A673 (cell line): ENCODE measurements at regions not wholly inside any gene's neighbourhood (a gene's known extent, or its start where the extent isn't known, plus 50 kb on each side); places are given as distances from the start of the nearest gene placed in this dataset.

Experiments
- BruUV-seq: library from RNA; stranded (reverse); fragments of 400-500 nt; replicated peaks from 2 replicates; lab custom pipeline; 2021; lab: Mats Ljungman, UMichigan
- CTCF ChIA-PET: fragments of 300-600 bp; sonication (Branson Sonifier 250); formaldehyde crosslinking; loops from one replicate; lab custom pipeline; 2022; ENCODE audit warnings: antibody characterized with exemption; lab: Charles Lee
- POLR2A ChIA-PET: fragments of 300-600 bp; sonication (Branson Sonifier 250); formaldehyde crosslinking; loops from one replicate; lab custom pipeline; 2022; ENCODE audit warnings: antibody characterized with exemption; ENCODE audit not compliant: low non-redundant PET; lab: Charles Lee
- DNase-seq: peaks from one replicate; pipeline ENCODE4 v3.0.0-alpha.2; 2015; ENCODE audit warnings: low spot score
- H3K27ac ChIP-seq: fragments of 200-600 bp; sonication (generic); 2 replicates; pipeline ENCODE4 v1.5.1; 2016; ENCODE audit warnings: mixed run types, low read depth, mild to moderate bottlenecking, mixed read lengths, antibody characterized with exemption, low read length; ENCODE audit not compliant: poor library complexity, severe bottlenecking
- H3K27me3 ChIP-seq: fragments of 200-600 bp; sonication (generic); replicated peaks from 2 replicates; pipeline ENCODE4 v1.6.1; 2017; ENCODE audit warnings: mixed run types, low read depth, mild to moderate bottlenecking, mixed read lengths, antibody characterized with exemption, low read length; ENCODE audit not compliant: insufficient read depth, poor library complexity
- H3K36me3 ChIP-seq: fragments of 200-600 bp; sonication (generic); 2 replicates; pipeline ENCODE4 v1.6.1; 2016; ENCODE audit warnings: mixed run types, mild to moderate bottlenecking, mixed read lengths, antibody characterized with exemption, low read length; ENCODE audit not compliant: insufficient read depth, poor library complexity, severe bottlenecking
- H3K4me1 ChIP-seq: fragments of 200-600 bp; sonication (generic); 2 replicates; pipeline ENCODE4 v1.6.1; 2017; ENCODE audit warnings: mixed run types, mild to moderate bottlenecking, mixed read lengths, antibody characterized with exemption, low read length; ENCODE audit not compliant: insufficient read depth, poor library complexity, severe bottlenecking
- H3K4me3 ChIP-seq: fragments of 200-600 bp; sonication (generic); 2 replicates; pipeline ENCODE4 v1.5.1; 2016; ENCODE audit warnings: low read depth, mixed run types, mild to moderate bottlenecking, mixed read lengths, low read length; ENCODE audit not compliant: poor library complexity, severe bottlenecking
- H3K9me3 ChIP-seq: fragments of 200-600 bp; sonication (generic); 2 replicates; pipeline ENCODE4 v1.6.1; 2016; ENCODE audit warnings: mixed run types, low read depth, mild to moderate bottlenecking, mixed read lengths, antibody characterized with exemption, low read length; ENCODE audit not compliant: poor library complexity, severe bottlenecking
- CTCF ChIP-seq: fragments of 300-800, 200-600 bp; sonication (generic); conservative IDR thresholded peaks from 2 replicates; pipeline ENCODE4 v1.5.1; 2017; ENCODE audit warnings: low read depth, mild to moderate bottlenecking, antibody characterized with exemption, low read length, moderate library complexity, mixed read lengths
- EZH2 ChIP-seq: fragments of 200-600 bp; sonication (generic); IDR thresholded peaks from 2 replicates; pipeline ENCODE4 v1.6.1; 2017; ENCODE audit warnings: borderline replicate concordance, low read depth, mild to moderate bottlenecking, mixed read lengths, antibody characterized with exemption, low read length; ENCODE audit not compliant: poor library complexity, severe bottlenecking
- intact Hi-C: fragments of 100-400 bp; cut with micrococcal nuclease; formaldehyde crosslinking; loops from one replicate; pipeline ENCODE4 v1.10.0; 2022; ENCODE audit not compliant: unreplicated experiment

DNA sequence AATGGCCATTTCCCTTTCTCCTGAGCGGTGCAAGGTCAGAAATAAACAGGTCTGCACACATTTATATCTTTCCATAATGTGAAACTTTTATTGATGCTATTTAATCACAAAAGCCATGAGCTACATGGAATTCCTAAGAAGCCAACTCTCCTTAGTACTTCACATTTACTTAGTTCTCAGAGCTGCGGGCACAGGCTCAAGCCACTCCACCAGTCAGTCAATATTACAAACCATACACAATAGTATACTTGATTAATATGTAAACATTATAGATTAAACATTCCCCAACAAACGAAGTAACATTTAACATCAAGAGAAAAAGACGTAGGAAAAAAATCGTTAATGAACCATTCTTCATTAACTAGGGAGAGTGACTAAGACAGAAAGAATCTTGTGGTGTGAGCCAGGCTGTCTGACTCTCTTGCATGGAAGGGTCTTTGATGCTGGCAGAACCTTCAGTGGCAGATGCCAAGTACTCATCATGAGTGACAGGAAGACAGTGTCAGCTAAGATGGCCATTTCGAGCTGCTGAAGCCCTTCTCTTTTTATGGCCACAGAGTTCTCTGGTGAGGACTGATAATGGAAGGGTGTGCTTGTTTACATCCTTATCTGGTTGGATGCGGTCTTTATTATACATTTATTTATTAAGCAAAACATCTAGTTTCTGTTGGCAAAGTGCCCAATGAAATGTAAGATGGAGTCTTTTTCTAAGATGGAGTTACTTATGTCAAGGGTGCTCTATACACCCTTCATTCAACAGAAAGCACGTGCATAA lies 115.5 kb upstream of the TUT7 start:
- Histone ChIP-seq H3K27ac (no peak overlapping the region), H3K27me3 (no peaks in the 10 kb centered on the region), H3K4me1 (no peaks in the 10 kb centered on the region), H3K4me3 (no peak overlapping the region), H3K36me3 (no peaks in the 10 kb centered on the region), H3K9me3 (no peaks in the 10 kb centered on the region)
- intact Hi-C loops, result no loop called here
- ChIA-PET POLR2A (no interaction called here), CTCF (no interaction called here)
- DNase-seq, result no peak
- no TSS peak for BruUV-seq
- TF ChIP-seq EZH2 (no peak), CTCF (no peak)

DNA sequence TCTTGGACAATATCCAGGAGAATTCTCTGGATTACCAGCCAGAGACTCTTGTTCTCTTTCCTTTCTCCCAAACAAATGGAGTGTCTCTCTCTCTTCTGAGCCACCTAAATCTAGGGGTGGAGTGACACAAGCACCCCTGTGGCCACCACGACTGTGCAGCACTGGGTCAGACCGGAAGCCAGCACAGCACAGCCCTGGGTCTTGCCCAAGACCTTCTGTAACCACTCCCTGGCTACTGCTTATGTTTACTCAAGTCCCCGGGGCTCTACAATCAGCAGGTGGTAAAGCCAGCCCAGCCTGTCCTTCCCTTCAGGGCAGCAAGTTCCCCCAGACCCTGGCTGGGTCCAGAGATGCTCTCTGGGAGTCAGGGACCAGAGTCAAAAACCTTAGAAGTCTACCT lies 110.0 kb upstream of the TUT7 start:
- Histone ChIP-seq H3K4me3 (no peak overlapping the region), H3K4me1 (peaks cover 18% of the 10 kb centered on the region), H3K9me3 (no peaks in the 10 kb centered on the region), H3K36me3 (no peaks in the 10 kb centered on the region), H3K27me3 (no peaks in the 10 kb centered on the region), H3K27ac (no peak overlapping the region)
- POLR2A ChIA-PET, result no interaction called here
- CTCF ChIA-PET, result no interaction called here
- DNase-seq, result no peak
- no TSS peak for BruUV-seq
- TF ChIP-seq CTCF, result no peak
- intact Hi-C loops, result no loop called here

DNA sequence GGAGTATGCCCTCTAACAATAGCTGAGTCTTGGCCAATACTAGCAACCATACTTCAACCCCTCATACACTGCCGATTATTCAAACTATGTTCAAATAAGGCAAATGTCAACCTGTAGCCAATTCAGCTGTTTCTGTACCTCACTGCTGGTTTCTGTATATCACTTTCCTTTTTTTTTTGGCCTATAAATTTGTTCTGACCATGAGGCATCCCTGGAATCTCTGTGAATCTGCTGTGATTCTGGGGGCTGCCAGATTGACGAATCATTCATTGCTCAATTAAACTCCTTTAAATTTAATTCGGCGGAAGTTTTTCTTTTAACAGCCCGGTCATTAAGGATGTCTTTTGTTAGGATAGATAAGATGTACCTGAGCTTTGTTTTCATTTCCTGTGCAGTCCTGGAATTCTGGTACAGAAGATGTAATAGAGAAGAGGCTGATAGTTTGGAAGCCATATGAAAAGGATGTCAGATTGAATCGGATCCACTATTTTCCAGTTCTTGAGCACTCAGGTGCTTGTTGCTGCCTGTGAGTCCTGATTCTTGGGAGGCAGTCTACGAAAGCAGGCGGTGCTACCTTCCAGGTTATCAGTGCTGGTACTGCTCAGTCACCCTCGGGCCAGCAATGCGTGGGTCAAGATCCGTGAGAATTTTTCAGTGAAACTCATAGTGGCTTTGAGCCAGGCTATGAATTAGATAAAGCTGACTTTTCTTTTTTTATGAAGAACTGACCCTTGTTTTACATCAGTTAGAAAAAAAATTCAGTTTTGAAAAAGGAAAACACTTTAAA lies 106.2 kb upstream of the TUT7 start:
- ChIA-PET CTCF (no interaction called here), POLR2A (no interaction called here)
- no peaks in the 10 kb centered on the region for H3K9me3 ChIP-seq
- H3K27ac ChIP-seq, result peak overlapping the region; percentile 76
- H3K4me3 ChIP-seq, result no peak overlapping the region
- TF ChIP-seq EZH2 (no peak), CTCF (no peak)
- intact Hi-C loops, result no loop called here
- no peaks in the 10 kb centered on the region for H3K36me3 ChIP-seq
- BruUV-seq, result no TSS peak
- no peak for DNase-seq
- peaks cover 39% of the 10 kb centered on the region for H3K4me1 ChIP-seq
- no peaks in the 10 kb centered on the region for H3K27me3 ChIP-seq
